ENCODE measurements at regions not wholly inside any gene's neighbourhood (a gene's known extent, or its start where the extent isn't known, plus 50 kb on each side); places are given as distances from the start of the nearest gene placed in this dataset.

- DNase-seq (ENCODE audit: low spot score) = no peak
- H3K27me3 ChIP-seq (replicated peaks; ENCODE audit: insufficient read depth, low read depth, low read length, poor library complexity) = no peaks in the 10 kb centered on the region
- TF ChIP-seq CTCF (conservative IDR thresholded peaks at IDR 0.05; ENCODE audit: low read depth, low read length) (no peak), EZH2 (IDR thresholded peaks at IDR 0.05; ENCODE audit: borderline replicate concordance, low read depth, low read length, poor library complexity, severe bottlenecking) (no peak)
- H3K9me3 ChIP-seq (ENCODE audit: low read depth, low read length, poor library complexity, severe bottlenecking) = no peaks in the 10 kb centered on the region
- intact Hi-C loops (cut with micrococcal nuclease; ENCODE audit: unreplicated experiment) = no loop called here
- no peak overlapping the region for H3K4me3 ChIP-seq (ENCODE audit: low read depth, low read length, poor library complexity, severe bottlenecking)
- POLR2A ChIA-PET (ENCODE audit: low non-redundant PET) = no interaction called here
- CTCF ChIA-PET = no interaction called here
- BruUV-seq (replicated peaks) = no TSS peak
- no peaks in the 10 kb centered on the region for H3K4me1 ChIP-seq (ENCODE audit: insufficient read depth, low read length, poor library complexity, severe bottlenecking)
- no peaks in the 10 kb centered on the region for H3K36me3 ChIP-seq (ENCODE audit: insufficient read depth, low read length, poor library complexity, severe bottlenecking)
- H3K27ac ChIP-seq (ENCODE audit: low read depth, low read length, poor library complexity, severe bottlenecking) = no peak overlapping the region
These were observed 996.2 kb downstream of the AMY1C start for GRCh38 chr1:104745875-104746274.

DNA sequence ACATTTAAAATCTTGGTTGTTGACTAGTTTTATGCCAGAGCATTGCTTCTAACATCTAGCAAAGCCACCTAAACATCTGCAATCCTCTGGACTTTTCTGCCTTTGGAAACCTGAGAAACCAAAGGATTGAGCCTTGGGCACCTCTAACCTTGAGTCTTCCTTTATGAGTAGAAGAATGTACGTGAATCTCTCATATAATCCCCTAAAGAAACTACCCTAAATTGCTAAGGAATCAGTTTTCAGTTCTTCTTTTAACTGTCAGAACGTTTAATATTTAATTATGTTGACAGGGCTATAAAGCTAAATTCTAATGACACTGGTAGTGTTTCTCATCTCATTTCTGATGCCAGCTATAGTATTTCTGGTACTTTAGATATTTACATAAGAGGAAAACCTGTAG is 997.3 kb downstream of the AMY1C start:
- Histone ChIP-seq H3K9me3 (ENCODE audit: low read depth, low read length, poor library complexity, severe bottlenecking) (no peaks in the 10 kb centered on the region), H3K36me3 (ENCODE audit: insufficient read depth, low read length, poor library complexity, severe bottlenecking) (no peaks in the 10 kb centered on the region), H3K27me3 (replicated peaks; ENCODE audit: insufficient read depth, low read depth, low read length, poor library complexity) (no peaks in the 10 kb centered on the region), H3K4me3 (ENCODE audit: low read depth, low read length, poor library complexity, severe bottlenecking) (no peak overlapping the region), H3K4me1 (ENCODE audit: insufficient read depth, low read length, poor library complexity, severe bottlenecking) (no peaks in the 10 kb centered on the region), H3K27ac (ENCODE audit: low read depth, low read length, poor library complexity, severe bottlenecking) (no peak overlapping the region)
- intact Hi-C loops (cut with micrococcal nuclease; ENCODE audit: unreplicated experiment) = no loop called here
- TF ChIP-seq CTCF (conservative IDR thresholded peaks at IDR 0.05; ENCODE audit: low read depth, low read length) (no peak), EZH2 (IDR thresholded peaks at IDR 0.05; ENCODE audit: borderline replicate concordance, low read depth, low read length, poor library complexity, severe bottlenecking) (no peak)
- ChIA-PET POLR2A (ENCODE audit: low non-redundant PET) (no interaction called here), CTCF (no interaction called here)
- DNase-seq (ENCODE audit: low spot score) = no peak
- no TSS peak for BruUV-seq (replicated peaks)

- Histone ChIP-seq H3K36me3 (ENCODE audit: insufficient read depth, low read length, poor library complexity, severe bottlenecking) (no peaks in the 10 kb centered on the region), H3K27me3 (replicated peaks; ENCODE audit: insufficient read depth, low read depth, low read length, poor library complexity) (no peaks in the 10 kb centered on the region), H3K9me3 (ENCODE audit: low read depth, low read length, poor library complexity, severe bottlenecking) (no peaks in the 10 kb centered on the region), H3K27ac (ENCODE audit: low read depth, low read length, poor library complexity, severe bottlenecking) (no peak overlapping the region), H3K4me1 (ENCODE audit: insufficient read depth, low read length, poor library complexity, severe bottlenecking) (no peaks in the 10 kb centered on the region), H3K4me3 (ENCODE audit: low read depth, low read length, poor library complexity, severe bottlenecking) (no peak overlapping the region)
- TF ChIP-seq CTCF (conservative IDR thresholded peaks at IDR 0.05; ENCODE audit: low read depth, low read length) = no peak
- TF ChIP-seq EZH2 (IDR thresholded peaks at IDR 0.05; ENCODE audit: borderline replicate concordance, low read depth, low read length, poor library complexity, severe bottlenecking) = no peak
- POLR2A ChIA-PET (ENCODE audit: low non-redundant PET) = no interaction called here
- intact Hi-C loops (cut with micrococcal nuclease; ENCODE audit: unreplicated experiment) = no loop called here
- CTCF ChIA-PET = no interaction called here
- BruUV-seq (replicated peaks) = no TSS peak
- no peak for DNase-seq (ENCODE audit: low spot score)
These were observed 1010.3 kb downstream of the AMY1C start for GRCh38 chr1:104760017-104760416.

All from A673 (cell line).